Renal cortex interstitium (tissue), 11 donors: ENCODE measurements at regions not wholly inside any gene's neighbourhood (a gene's known extent, or its start where the extent isn't known, plus 50 kb on each side); places are given as distances from the start of the nearest gene placed in this dataset.
"Not testable (repeated sequence)": the region's sequence is repeated elsewhere in the genome, so short reads cannot be mapped to it uniquely, and the experiment has no call there.

Source experiments
- DNase-seq, 11 donors: peaks; one replicate each; pipeline ENCODE4 v3.0.0-alpha.2; 2013; ENCODE audit warnings: low read depth in 9 of 11, low spot score in 4 of 11; ENCODE audit errors: extremely low read depth in 1 of 11

DNA sequence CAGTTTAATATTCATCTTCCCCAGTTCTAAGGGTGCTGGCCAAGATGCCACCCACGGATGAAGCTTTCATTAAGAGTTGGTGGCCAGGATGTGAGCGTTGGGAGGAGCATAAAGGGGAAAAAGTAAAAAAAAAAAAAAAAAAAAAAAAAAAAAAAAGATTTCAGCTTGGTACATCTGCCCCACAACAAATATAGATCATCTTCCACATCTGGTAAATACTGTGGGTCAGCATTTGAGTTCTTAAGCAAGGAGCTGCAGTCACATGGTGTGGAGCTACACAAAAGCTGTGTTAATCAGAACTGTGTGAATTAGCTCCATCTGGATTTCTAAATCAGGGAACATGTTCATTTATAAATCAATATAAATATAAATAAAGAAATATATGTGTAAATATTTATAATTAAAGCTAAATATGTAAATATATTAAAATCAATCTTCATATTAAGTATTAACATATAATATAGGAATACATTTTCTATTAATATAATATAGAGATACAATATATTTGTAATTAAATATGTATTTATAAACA, 262.3 kb downstream of the NUAK1 start:
- DNase-seq, result no peak

DNA sequence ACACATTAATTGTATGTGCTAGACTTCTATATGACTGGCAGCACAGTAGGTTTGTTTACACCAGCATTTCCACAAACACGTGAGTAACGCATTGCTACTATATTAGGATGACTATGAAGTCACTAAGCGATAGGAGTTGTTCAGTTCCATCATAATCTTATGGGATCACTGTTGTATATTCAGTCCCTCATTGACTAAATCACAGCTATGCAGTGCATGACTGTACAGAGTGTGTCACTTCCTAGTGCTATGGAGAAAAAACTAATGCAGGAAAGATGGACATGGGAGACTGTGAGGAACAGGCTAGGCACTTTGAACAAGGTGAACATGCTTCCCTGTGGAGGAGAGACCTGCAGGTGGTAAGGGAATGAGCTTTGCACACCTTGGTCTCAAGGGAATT, 259.8 kb downstream of the NUAK1 start:
- no peak for DNase-seq

DNA sequence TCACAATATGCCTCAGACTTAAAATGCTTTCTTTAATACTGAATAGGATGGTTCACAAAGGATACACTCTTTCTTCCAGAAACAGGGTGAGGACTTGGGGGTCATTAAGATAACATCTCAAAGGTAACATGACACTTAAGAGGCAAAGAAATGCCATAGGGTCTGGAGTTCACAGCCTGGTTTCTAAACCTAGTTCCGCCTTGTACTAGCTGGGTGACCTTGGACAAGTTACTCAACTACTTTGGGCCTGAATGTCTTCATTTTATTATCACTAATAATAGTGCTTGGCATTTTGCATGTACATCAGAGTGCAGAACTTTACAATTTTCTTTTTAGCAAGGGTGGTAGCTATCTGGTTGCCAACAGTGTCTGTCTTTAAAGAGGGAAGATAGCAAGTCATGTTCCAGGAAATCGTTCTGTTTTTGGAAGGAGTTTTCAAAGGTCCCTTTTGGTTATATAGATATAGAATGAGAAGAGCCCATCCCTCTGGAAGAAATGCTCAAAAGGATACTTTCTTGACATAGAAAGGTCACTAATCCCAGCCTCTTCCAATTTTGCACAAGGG, 257.8 kb downstream of the NUAK1 start:
- DNase-seq, result no peak

DNA sequence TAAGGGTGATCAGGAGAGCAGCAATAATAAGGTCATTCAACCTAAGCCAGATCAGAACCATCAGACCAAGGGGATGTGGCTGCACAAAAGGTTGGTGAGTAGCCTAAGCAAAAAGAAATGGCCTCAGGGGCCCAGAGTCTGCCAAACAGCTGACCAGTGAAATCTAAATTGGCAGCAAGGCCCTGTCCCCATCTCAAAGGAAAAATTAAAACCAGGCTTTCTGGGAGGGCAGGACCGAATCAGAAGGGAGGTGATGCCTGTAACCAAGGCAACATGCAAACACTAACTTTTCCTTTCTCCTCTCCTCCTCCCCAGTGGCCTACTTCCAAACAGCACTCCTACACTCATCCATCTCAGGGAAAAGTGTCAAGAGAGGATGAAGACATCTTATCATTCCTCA, 256.4 kb downstream of the NUAK1 start:
- DNase-seq, result no peak

DNA sequence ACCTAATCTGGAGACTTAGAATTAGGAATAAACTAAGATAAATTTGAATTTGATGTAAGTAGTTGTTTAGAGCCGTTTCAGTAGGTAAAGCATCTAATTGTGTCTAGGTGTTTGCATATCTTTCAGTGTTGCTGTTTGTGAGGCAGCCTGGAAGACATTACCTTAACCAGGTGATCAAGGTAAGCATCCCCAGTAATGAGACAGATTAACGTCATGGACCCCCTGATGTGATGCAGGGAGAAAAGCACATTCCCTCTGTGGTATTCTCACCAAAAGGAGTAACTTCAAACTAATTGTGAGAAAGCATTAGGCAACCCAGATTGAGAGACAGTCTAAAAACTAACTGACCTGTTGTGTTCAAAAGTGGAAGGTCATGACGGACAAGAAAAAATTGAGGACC, 251.6 kb downstream of the NUAK1 start:
- no peak for DNase-seq

DNA sequence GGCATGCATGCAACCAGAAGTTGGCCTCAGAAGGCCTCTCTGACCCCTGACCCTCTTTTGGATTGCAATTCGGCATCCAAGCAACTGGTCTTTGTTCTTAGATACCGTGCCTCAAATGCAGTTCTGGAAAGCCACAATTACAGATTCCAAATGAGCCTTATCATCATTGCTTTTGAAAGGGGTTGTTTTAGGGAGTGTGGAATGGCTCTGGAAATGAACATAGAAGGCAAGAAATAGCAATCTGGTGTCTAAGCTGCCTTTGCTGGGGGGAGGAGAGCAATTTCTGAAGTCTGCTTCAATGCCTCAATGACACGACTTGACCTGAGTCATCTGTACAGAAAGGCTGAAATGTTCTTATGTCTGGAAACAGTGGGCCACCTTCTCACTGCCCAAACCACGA, 250.1 kb downstream of the NUAK1 start:
- DNase-seq, result no peak

DNA sequence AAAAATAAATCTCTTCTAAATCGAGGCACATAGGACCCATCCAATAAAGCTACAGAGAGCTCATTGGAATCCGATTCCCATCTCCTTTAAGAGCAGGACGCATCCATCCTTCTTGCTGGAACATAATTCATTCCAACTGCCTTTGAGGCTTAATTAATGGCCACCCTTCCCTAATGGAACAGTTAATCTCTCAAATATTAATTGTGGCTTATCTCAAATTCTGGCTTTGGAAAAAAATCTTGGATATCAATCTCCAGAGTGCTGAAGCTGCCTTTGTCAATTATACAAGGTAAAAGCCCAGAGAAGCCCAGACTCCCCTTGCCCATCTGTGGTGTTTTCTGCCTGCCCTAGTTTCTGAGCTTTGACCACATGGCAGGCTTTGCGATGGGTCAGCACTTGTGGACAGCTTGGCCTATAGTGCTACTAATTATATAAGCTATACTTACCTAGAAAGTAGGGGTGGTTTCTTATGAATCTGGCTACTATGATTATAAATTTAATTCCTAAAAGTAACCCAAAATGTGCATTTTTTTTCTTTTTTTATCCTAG, 246.3 kb downstream of the NUAK1 start:
- DNase-seq, result no peak

DNA sequence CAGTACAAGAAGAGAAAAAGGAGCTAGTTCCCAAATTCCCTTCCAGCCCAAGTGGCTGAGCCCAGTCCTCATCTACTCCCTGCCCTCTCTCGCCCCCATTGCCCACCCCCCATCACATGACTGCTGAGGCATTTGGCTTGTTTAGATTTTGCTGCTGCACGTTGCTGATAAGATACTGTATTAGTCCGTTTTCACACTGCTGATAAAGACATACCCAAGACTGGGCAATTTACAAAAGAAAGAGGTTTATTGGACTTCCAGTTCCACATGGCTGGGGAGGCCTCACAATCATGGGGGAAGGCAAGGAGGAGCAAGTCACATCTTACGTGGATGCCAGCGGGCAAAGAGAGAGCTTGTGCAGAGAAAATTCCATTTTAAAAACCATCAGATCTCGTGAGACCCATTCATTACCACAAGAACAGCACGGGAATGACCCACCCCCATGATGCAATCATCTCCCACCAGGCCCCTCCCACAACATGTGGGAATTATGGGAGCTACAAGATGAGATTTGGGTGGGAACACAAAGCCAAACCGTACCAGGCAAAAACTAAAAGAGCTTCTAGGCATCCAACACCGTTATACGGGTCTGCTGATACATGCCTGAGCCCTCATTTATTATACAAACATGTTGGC, 243.4 kb downstream of the NUAK1 start:
- not testable (repeated sequence) for DNase-seq

DNA sequence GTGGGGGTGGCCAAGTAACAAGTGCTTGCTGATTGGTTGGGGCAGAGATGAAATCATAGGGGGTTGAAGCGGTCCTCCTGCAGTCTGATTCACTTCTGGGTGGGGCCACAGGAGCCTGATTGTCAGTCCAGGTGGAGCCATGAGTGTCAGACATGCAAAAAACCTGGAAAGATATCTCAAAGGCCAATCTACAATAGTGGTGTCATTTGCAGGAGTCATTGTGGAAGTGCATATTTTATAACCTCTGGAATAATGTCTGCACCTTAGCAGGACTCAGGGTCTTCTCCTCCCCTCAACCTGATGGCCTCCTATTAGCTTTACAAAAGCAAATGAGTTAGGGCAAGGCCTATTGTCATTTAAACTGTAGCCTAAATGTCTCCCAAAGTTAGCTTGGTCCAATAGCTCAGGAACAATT, 241.4 kb downstream of the NUAK1 start:
- no peak for DNase-seq

DNA sequence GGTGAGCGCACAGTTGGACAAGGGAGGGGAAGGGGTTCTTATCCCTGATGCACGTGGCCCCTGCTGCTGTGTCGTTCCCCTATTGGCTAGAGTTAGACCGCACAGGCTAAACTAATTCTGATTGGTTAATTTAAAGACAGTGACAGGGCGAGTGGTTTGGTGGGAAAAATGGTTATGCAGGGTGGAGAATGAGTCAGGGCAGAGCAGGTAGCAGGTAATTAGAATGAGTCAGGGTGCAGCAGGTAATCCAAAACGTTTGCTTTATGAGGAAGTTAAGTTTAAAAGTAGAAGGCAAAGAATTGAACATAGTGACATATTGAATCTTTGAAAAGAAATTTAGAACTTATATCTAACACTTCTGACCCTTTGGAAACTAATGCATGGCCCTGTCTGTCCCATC, 240.5 kb downstream of the NUAK1 start:
- DNase-seq, result not testable (repeated sequence)

DNA sequence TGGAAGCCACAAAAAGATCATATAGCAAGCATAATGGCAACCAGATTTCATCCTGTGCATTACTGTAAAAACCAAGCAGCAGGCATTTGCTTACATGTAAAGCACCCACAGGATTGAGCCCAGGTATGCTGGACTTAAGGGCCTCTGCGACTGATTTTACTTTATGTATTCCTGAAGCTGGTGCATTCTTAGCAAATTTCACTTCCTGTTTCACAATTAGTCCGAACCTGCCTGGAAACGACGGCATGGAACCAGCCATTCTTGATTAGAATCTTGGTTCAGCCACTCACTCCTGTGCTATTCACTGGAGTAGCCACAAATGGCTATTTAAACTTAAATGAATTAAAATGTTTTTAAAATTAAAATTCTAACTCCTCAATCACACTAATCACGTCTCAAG, 239.2 kb downstream of the NUAK1 start:
- no peak for DNase-seq

DNA sequence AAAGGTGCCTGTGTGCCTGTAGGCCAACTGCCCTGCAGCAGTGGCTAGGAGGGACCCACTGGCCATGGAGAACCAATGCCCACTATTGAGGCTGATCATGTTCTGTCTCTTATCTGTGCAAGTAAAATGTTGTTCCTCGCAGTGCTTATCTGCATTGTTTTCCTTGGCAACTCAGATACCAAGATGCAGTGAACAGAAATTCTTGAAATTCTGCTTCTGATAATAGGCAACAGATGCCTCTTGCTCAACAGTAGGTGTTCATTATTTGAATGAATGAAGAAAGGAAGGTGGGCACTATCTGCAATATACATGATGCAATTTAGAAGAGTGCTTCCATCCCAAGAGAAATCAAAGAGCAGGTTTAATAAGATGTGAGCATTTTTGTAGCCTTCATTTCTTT, 232.2 kb downstream of the NUAK1 start:
- DNase-seq, result no peak

DNA sequence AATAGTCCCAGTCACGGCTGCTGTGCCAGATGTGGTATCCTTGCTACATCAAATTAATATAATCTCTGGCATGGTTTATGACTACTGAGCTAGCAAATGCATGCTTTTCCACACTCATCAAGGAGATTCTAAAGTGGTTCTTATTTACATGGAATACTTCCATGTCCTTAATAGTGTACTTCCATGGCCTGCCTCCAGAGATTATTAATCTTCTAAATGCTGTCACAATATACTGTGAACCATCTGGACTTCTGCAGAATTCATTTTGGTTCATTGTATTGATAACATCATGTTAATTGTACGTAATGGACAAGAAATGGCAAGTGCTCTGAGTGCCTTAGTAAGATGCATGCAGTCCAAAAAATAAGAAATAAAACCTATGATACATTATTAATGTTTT, 230.8 kb downstream of the NUAK1 start:
- no peak for DNase-seq

DNA sequence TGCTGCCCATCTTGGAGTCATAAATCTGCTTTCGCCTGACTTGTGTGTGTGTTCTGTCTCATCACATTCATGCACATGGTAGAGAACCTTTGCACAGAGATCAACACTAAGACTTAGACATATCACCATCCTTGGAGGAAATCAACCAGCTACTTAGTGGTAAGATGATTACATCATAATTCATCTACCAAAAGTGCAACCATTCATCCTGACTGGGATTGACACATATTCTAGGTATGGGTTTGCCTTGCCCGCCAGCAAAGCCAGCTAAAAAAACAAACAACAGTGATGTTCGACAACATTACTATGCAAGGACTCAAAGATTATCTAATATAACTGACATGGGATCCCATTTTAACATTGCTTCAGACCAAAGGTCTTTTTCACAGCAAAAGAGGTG, 228.7 kb downstream of the NUAK1 start:
- no peak for DNase-seq

DNA sequence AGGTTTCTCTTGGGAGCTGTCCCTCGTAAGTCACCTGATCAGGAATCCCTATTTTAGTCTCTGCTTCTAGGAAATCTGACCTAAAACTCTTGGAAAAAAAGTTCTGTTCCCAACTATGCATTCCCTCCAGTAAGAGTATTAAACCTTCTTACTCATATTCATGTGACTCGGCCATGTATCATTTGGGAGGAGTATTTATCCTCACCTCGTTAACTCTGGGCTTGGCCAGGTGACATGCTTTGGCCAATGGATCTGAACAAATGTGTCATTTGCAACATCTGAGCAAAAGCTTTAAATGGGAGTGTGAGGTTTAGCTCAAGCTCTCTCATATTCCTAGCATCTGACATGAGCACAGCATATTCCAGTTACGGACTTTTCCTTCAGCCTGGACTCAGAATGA, 226.8 kb downstream of the NUAK1 start:
- no peak for DNase-seq

DNA sequence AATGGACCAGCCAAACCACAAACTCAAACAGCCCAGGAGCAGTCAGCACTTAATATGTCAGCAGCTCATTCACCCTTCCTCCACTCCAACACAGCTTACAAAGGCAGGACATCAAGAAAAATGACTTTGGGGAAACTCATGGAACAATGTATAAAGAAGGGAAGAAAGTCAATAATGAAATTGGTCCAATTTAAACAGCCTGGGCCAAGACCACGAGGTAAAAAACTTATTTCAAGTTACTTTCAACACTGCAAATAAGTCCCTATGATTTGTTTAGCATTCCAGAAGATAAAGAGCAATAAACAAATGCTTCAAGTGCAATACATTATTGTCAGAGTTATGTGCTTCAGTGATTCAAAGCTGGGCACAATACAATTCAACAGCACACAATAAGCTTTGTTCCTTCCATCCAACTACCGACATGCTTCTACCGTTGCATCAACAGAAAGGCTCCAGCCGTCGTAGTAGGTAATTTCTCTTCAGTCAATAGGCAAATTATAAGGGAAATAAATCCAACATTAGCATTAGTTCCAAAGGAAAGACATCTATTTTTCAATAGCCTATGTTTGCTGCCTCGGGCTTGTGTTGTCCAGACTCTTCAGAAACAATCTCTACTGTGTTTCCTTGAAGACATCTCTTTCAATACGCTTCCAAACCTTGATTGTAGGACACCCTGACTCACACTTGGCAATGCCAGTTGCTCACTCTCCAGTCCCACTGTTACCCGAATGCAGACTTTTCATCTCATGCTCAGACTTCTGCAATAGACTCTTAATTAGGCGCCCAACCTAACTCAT, 225.7 kb downstream of the NUAK1 start:
- DNase-seq, result peak in 2 of 11 donors; percentile 5 to 19

DNA sequence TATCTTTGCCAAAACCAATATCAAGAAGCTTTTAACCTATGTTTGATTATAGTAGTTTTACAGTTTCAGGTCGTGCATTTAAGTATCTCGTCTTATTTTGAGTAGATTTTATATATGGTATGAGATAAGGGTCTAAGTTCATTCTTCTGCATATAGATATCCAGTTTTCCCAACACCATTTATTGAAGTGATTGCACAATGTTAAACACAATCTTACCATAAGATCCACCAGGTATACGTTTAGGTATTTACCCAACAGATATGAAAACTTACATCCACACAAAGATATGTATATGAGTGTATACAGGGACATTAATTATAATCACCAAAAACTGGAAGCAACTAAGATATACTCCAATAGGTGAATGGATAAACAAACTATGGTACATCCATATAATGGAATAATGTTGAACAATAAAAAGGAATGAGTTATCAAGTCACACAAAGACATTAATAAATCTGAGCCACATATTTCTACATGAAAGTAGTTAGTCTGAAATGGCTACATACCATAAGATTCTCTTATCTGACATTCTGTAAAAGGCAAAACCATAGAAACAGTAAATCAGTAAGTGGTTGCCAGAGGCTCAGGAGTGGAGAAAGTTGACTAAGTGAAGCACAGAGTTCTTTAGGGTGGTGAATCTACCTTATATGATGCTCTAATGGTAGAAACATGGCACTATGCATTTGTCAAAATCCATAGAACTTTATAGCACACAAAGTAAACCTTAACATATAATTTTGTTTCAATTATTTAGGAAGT, 222.6 kb downstream of the NUAK1 start:
- DNase-seq, result no peak

DNA sequence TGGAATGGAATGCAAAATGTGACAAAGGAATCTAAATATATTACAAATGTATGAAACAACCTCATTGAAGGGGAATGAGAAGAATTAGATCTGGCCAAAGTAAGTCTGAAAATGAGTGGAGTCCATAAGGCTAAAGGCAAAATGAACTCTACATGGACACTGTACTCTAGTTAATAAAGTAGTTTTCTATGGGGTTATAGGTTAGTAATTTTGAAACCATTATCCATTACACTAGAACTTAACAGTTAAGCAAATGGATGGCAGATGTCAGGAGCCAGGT, 222.1 kb downstream of the NUAK1 start:
- DNase-seq, result no peak

DNA sequence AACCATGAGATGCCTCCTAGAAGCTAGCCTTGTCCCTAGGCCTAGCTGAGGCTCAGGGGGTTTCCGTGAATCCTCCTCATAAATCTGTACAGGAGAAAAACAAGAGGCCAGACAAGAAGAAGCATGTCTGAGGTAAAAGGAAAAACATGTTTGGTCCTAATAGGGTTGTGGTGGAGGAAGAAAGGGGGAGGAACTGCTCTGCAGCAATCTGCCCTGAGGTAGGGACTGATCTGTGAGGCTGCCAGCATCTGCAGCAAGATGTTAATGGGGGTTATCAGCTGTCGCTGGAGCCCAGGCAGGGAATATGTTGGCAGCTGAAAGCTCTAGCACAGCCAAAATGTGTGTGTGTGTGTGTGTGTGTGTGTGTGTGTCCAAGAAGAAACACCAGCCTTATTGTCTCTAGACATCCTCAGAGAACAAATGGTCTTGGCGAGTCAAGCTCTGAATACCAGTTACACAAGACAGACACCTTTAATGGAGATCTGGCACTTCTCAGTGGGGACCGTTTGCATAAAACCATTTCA, 218.5 kb downstream of the NUAK1 start:
- DNase-seq, result peak in 1 of 11 donors; percentile 21
